SK-N-DZ (cell line): ENCODE measurements at regions not wholly inside any gene's neighbourhood (a gene's known extent, or its start where the extent isn't known, plus 50 kb on each side); places are given as distances from the start of the nearest gene placed in this dataset.

ENCODE experiments used
- DNase-seq: peaks from one replicate; pipeline ENCODE4 v3.0.0-alpha.2; 2015; ENCODE audit warnings: low spot score

DNA sequence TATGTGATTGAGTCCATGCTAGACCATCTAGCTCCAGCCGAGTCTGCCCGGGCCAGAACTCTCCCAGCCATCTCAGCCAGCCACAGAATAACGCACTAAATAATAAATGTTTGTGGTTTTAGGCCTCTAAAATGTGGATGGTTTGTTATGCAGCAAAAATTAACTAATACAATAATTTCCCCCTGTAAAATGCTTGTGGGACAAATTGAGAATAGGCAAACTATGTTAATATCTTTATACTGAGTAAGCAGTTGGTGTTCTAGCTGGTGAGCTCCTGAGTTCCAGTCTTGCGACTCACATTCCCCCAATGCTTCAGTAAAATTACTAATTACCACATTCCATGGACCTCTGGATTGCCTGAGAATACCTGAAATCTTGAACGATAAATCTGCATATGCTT lies 316.8 kb upstream of the NFE2L3 start:
- DNase-seq, result no peak

DNA sequence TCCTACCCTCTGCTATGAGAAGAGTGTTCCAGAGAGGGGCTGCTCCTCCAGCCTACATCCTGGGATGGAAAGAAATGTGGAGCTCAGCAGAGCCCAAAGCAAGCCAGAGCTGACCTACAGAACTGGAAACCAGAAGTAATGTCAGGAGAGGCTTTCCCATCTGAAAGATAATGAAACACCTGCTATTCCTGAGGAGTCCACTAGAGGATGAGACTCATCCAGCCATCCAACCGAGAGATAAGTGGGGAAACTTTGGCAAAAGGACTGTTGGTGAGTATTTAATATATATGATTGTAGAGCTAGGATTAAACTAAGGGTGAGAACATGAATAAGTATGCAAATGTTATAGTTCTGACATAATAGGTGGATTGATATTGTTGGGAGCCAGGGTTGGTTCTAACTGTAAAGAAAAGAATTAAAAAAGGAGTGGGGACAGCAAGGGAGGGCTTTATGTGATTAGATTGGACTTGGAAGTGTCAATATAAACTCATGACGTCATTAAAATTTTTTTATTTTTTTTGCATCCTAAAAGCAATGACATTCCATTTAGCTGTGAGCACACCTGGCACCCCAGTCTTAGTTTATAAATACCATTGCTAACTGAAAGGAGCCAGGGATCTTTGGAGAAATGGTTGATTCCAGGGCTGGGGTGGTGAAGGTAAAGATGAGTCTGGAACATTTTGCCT lies 312.8 kb upstream of the NFE2L3 start:
- peak; percentile 9 for DNase-seq

DNA sequence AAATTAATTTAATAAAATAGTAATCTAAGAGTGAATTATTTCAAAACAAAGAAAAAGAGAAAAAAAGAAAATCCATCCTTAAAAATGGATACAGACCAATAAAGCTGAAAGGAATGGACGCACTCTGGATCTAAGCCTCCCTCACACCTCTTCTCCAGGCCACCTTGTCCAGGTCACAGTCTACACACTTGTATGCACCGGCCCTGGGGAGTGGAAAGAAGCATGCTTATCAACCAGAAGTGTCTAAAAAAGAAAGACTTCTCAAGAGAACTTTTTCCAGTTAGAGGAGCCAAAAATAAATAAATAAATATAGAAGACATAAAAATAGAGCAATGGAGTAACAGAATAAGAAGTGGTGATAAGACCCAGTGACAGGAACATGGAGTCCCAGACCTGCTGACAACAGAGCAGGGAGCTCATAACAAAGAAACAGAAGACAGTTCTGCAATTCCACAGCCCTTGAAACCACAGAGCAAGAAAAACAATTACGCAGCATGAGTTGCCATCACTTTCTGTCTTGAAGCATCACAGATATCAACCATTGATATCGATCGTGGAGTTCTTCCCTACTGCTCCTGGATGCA lies 311.7 kb upstream of the NFE2L3 start:
- no peak for DNase-seq

DNA sequence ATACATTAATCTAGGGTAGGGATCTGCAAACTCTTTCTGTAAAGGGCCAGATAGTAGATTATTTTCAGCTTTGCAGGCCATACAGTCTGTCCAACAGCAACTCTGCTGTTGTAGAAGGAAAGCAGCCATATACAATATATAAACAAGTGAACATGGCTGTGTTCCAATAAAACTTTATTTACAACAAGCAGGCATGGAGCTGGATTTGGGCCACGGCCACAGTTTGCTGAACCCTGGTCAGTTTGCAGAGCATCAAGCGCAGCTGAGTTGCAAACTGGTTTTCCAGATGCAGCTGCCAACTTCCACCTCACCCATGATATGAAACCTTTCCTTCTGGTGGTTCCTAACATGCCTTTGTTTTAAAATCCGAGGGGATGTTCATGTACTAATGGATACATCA lies 310.4 kb upstream of the NFE2L3 start:
- no peak for DNase-seq

DNA sequence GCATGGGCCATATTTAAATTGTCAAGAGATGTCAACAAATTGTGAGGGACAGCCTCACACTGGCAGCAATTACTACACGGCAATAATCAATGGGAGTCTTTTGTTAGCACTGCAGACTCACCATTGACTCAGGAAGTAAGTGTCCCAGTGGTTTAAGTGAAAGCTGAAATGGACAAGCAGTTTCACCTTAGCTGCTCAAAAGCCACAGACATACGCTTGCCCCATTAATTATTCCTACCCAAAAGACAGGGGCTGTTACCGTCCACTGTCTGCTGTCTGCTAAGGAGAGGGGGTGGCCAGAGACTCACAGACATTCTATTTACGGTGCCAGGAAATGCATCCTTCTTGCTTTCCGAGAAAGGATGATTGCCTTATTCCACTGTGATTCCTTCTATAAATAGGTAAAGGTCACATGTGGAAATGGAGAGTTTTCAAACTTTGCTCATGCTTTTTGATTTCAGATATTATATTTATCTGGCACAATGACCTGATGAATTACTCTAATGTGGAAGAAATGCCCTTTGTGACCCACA lies 309.7 kb upstream of the NFE2L3 start:
- DNase-seq, result no peak

DNA sequence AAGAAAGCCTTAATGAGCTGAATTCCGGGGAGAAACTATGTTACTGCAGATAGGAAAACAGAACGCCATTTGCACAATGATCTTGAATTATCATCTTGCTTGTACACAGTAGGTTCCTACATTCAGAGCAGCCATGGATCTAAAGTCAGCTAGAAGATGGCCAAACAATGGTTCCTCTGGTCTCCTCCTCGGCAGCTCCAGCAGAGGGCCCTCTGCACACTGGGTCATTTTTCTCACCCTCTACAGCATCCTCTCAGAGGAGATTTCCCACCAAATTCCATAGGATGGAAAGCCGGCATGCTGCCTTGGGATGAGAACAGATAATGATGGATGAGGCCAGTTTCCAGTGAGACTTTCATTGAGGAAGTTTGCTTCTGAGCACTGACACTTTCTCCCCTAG lies 308.5 kb upstream of the NFE2L3 start:
- DNase-seq, result no peak

DNA sequence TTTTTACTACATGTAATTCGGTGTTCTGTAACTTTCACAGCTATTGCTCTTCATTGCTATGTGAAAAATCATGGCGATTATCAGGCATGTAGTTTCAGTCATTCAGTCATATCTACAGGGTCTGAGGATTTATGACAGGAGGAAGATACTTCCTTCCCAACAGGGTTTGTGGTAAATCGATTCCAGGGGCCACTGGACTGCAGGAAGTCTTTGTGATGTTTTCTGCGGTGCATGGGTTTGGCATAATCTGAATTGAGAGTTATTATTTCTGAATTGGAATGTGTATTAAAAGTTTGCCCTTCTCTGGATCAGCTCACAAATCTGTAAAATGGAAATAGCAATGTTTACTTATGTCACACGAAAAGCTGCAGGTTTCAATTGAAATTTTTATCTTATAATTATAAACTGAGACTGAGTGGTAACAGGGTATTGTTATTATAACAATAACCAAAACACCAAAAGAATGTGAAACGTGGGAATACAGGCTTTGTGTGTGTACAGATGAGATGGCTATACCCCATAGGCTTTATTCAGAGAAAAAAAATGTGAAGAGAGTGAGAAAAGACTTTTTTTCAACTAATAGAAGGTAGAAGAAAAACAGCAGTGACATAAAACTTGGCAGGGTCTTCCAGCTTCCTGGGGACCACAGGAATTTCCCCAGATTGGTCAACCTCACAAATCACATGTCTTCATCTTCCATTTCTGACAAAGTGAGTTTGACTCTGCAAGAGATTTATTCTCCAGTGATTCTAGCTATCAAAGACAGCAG lies 307.7 kb upstream of the NFE2L3 start:
- no peak for DNase-seq

DNA sequence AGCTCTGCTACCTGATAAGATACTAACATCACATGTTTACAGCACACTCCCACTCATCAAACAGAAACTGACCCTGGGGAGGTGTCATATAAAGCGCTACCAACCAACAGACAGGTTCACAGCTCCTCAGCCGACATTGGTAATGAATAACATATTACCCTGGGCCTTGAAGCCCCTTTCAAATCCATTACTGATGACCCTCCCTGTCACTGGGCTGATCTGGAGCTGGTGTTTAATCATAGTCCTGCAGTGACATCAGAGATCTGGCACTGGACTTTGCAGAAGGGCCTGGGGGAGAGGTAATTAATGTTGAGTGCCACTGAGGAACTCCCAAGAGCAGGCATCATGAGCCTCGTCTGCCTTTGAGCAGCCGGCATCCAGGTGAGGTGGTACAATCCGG lies 306.5 kb upstream of the NFE2L3 start:
- DNase-seq, result no peak

DNA sequence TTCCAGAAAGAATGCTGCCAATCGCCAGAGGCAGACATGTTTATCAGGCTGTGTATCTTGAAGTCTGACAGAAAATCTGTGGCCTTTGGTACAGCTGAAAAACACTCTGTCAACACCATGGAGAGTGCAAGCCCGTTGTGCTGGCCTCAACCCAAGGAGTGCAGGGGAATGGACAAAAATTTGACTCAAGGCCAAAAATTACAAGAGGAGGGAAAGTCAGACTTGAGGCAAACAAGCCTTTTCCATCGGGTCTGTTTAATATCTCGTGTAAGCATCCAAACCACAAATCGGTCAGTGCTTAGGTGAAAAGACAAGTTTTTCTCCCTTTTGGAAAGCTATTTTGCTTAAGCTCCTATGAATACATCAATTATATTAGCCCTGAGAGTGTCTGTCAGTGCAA lies 305.3 kb upstream of the NFE2L3 start:
- no peak for DNase-seq

DNA sequence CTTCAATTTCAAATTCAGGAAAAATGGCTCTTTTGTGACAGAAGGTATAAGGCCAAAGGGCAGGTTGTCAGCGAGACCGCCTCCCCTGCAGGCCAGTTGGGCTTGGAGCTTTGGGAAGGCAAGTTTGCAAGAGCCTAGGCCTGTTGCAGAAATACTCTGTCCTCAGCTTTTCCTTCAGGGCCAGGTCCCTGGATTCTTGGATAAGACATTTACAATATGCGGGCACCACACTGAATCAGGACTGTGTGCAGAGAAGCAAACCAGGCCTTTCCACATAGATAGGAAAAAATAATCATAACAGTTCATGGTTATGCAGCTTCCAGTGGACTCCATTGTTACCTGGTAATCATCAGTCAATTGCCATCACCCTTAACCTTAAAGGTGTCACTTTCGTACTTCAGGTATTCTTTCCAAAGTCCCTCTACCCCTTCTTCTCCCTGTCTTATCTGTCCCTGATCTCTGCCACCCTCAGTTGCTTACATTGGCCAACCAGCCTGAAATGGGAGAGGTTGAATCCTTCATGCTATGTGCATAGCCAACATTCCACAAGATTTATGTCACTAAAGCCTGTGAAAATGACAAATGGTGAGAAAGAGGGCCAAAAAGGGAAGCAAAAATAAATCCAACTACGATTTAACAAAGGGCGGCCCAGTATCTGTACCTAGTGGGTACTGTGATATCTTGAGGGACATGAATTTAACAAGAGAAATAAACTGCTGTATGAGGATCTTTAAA lies 304.5 kb upstream of the NFE2L3 start:
- no peak for DNase-seq

DNA sequence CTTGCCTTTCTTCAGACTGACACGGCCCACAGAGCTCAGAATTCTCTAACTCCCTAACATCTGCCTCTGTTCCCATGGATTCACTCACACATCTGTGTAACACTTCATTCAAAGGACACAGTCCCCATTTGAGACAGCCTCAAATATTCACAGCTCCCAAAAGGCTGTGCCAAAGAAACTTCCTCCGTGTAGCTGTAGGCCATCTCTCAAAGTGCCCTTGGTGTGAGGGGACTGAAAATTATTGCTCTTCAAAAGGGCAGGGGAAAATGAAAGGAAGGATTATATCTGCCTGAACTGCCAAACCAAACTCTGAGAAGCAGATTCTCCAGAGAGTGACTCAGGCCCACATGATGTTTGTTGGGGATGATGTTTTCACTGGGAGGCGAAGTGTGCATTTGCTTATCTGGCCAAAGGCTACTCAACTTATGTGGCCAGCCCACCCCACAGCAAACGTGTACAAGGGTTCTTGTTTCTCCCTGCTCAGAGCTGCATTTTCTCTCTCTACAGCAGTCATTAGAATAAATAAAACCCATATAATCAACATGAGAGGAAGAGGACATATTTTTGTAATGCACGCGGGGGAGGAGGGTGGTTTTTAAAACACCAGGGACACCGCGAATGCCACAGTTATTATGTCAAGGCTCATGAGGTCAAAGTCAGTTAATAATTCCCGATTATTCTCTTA lies 302.4 kb upstream of the NFE2L3 start:
- no peak for DNase-seq

DNA sequence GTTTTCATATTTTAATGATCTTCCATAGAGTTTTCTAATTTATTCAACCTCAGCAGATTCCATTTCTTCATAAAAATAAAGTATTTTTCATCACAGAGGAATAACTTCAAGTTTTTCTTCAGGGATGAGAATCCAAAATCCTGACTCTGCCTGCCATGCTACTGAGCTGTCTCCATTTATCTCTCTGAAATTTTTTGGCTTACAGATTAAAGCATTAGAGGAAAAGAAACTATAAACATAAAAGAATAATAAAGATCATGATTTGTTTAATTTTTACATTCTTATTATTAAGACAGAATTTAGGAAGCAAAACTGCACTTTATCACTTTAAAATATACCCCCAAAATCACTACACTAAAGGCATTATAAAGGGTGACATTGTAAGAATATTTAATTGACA lies 301.8 kb upstream of the NFE2L3 start:
- DNase-seq, result no peak

DNA sequence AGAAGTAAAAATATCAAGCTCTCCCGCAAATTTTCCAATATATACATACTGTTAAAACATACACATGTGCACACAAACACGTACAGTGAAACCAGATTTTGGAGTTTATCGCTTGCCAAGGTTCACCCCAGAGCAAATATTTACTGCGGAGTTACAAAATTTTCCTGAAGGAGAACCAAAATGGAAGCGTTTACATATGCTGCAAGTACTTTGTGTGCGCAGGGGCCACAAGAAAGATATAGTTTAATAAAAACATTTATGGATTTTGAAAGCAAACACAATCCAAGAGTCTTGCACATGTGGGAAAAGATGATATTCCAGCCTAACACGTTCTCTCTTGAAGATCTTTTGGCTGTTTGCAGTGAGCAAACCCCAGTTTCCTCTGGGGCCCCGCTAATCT lies 301.3 kb upstream of the NFE2L3 start:
- no peak for DNase-seq

DNA sequence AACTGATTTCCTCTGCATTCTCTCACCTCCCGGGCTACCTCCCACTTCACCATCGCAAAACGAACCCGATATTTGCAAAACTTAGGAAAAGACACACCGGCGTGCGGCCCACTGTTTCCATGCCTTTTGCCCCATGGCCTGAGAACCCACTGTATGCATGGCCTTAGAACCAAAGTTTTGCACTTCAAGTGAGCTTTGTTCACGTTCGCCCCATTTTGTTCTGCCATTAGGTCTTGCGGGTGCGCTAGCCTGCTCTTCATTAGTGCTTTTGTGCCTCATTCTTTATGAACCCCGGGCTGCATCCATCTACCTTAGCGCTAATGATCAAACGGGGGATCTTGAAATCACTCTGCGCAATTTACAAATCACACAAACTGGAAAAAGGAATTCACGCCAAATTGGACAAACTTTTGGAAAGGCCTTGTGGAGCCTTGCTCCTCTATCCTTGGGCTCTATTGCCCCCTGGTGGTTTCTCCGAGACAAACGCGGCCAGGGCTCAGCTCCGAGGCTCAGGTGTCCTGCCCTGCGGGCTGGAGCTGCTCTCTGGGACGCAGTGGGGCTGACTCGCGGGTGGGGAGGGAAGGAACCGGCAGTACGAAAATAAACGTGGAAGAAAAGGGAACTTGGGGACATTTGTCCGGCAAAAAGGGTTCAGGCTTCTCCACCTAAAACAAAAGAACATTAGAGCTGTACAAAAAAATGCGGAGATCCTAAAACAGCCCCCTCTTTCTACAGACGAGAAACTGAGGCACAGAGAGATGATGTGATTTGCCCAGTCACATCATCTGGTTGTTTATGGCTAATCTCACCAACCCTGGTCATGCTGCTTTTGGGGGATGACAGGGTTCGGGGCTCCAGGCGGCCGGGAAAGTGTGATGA lies 300.4 kb upstream of the NFE2L3 start:
- DNase-seq, result peak; percentile 82

DNA sequence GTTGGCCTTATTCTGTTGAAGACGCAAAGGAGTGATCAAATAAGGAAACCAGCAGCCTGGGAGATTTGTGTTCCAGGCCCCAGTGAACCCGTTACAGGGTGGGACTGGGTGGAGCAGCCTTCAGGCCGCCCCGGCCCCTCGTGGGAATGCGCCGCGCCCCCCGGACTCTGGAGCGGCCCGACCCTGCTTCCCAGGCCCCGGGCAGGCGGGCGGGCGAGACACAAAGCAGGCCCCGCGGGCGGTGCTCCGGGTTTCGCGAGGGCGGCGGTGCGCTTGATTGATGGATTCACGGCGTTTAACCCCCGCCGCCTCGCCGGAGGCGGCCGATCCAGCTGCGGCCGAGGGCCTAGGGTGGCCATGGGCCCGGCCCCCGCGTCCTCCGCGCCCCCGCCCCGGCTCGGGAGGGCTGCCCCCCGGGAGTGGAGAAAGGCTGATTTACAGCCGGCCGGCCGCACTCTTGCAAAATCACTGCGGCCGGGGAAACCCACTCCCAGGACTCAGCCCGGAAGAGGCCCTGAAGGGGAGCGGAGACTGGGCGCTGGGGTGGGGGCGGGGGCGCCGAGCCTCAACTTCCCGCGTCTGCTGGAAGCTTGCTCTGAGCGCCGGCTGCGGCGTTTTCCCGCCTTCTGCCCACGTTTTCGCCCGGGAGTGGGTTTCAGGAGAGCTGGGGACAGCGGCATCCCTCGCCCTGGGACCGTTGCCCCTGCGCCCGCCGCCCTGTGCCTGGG lies 299.6 kb upstream of the NFE2L3 start:
- DNase-seq, result peak; percentile 41

DNA sequence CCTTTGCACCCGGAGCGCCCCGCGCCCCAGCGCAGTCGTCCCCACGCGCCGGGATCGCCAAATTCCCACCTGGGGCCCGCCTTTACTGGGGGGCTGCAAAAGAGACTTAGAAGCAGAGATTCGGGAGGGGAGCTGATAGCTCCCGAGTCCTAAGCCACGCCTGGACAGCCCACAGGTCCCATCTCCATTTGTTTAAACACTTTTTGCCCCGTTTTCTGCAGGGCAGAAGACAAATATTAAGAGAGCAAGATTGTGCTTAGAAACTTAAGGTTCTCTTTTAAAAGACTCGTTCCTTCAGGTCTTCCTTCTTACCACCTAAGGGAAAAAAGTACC lies 299.1 kb upstream of the NFE2L3 start:
- DNase-seq, result no peak

DNA sequence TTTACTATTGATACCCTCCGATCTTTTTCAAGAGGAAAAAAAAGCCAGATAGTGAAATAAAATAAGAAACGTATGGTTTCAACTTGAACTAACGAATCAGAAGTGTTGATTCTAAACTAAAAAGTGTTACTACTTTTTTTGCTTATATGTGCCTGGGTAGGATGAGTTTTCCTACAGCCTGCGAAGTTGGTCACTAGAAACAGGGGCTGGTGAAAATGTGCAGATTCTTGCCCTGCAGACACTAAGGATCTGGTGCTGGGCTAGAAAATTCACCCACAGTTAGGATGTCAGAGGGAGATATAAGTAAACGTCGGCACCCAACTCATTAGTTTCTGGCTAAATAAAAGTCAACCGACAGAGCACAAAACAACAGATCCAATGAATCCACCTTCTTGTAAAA lies 298.7 kb upstream of the NFE2L3 start:
- DNase-seq, result no peak

DNA sequence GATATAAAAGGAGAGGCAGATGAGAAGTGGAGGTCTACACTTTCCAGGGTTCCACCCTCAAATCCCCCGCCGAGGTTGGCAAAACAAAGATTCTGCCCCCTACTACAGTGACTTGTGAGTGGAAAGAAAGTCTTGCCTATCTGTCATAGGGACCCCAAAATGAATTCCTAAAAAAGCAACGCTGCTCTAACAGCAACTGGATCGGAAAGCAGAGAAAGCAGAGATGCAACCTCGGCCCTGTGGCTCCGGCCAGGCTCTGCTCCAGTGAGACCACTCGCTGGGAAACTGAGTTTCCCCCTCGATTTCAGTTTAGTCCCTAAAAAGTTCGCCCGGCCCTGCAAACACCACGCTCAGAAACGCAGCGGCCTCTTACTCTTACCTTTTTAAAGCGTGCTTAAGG lies 297.9 kb upstream of the NFE2L3 start:
- peak; percentile 31 for DNase-seq

DNA sequence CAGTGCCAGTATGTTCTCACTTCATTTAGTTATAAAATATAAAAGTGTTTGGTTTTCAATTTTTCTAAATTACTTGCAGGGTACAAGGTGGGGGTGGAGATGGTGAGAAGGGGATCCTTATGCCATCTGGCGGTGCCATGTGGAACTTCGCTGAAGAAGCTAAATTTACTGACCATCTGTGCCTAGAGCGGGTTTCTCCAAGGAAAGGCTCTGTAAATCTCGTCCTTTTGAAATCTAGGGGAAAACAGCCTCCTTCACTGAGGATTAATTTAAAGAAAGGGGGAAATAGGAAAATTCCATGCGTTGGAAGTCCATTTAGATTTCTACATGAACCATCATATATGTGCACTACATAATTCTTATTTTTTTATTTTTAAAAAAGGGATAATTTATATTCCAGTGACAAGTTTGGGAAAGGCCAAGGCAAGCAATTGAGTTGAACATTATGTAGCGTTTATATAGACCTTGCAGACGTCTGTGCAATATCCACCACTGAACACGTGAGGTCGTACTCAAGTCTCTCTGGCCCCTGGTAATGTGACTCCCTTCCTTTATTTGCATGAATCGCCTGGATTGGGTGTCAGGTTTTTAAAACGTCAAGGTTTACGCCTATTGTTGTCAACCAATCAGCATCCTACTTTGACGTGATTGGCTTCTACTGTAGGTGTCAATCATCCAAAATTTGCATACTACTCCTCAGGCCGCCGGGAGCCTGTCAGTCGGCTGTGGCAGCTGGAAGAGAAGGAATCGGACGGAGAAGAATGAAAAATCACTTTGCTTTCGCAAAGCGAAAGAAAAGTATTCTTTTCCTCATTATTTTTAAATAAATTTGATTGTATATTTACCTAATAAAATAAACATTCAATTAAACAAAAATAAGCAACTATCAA lies 297.1 kb upstream of the NFE2L3 start:
- DNase-seq, result peak; percentile 100
